Neuronal stem cell (in vitro differentiated cells): ENCODE measurements at regions not wholly inside any gene's neighbourhood (a gene's known extent, or its start where the extent isn't known, plus 50 kb on each side); places are given as distances from the start of the nearest gene placed in this dataset.

Experiments used
- DNase-seq: peaks from one replicate; pipeline ENCODE4 v3.0.0-alpha.2; 2013; ENCODE audit warnings: low spot score
- H2AFZ ChIP-seq: one replicate; pipeline ENCODE4 v1.6.1; 2013; ENCODE audit warnings: mild to moderate bottlenecking, low read length, inconsistent platforms
- H2AK5ac ChIP-seq: 2 replicates; pipeline ENCODE4 v1.6.1; 2013; ENCODE audit warnings: low read depth, mild to moderate bottlenecking, inconsistent platforms, low read length, moderate library complexity, mixed read lengths
- H2BK120ac ChIP-seq: 2 replicates; pipeline ENCODE4 v1.6.1; 2013; ENCODE audit warnings: low read depth, mild to moderate bottlenecking, inconsistent platforms, low read length, moderate library complexity, mixed read lengths
- H2BK12ac ChIP-seq: one replicate; pipeline ENCODE4 v1.6.1; 2013; ENCODE audit warnings: low read length, inconsistent platforms
- H2BK15ac ChIP-seq: 2 replicates; pipeline ENCODE4 v1.6.1; 2013; ENCODE audit warnings: mild to moderate bottlenecking, low read length, inconsistent platforms, mixed read lengths
- H2BK5ac ChIP-seq: one replicate; pipeline ENCODE4 v1.6.1; 2013; ENCODE audit warnings: inconsistent platforms, mild to moderate bottlenecking, low read length, moderate library complexity
- H3K14ac ChIP-seq: one replicate; pipeline ENCODE4 v1.6.1; 2013; ENCODE audit warnings: low read length, inconsistent platforms
- H3K18ac ChIP-seq: 2 replicates; pipeline ENCODE4 v1.6.1; 2013; ENCODE audit warnings: low read length, inconsistent platforms
- H3K23ac ChIP-seq: 2 replicates; pipeline ENCODE4 v1.6.1; 2013; ENCODE audit warnings: low read depth, mild to moderate bottlenecking, mixed read lengths, low read length, inconsistent platforms; ENCODE audit not compliant: poor library complexity
- H3K27ac ChIP-seq: replicated peaks from 3 replicates; pipeline ENCODE4 v1.5.1; 2013; ENCODE audit warnings: low read length, inconsistent platforms
- H3K27me3 ChIP-seq, 3 experiments: 2 replicates each; pipeline ENCODE4 v1.6.1; 2013; ENCODE audit warnings: low read length in 3 of 3, mild to moderate bottlenecking in 2 of 3, inconsistent platforms in 1 of 3, low read depth in 1 of 3, mixed read lengths in 1 of 3, moderate library complexity in 1 of 3; ENCODE audit not compliant: control insufficient read depth in 3 of 3, insufficient read depth in 3 of 3
- H3K36me3 ChIP-seq, 2 donors: replicated peaks in 1 of 2; 2 replicates each; pipeline ENCODE4 v1.6.1; 2013; ENCODE audit warnings: low read length in 2 of 2; ENCODE audit not compliant: control insufficient read depth in 2 of 2, insufficient read depth in 2 of 2
- H3K4ac ChIP-seq: 2 replicates; pipeline ENCODE4 v1.6.1; 2013; ENCODE audit warnings: inconsistent platforms, mild to moderate bottlenecking, low read length, moderate library complexity
- H3K4me1 ChIP-seq, 2 donors: 1 replicate in 1 of 2; 2 replicates in 1 of 2; pipeline ENCODE4 v1.6.1; 2013; ENCODE audit warnings: low read length in 2 of 2, low read depth in 1 of 2; ENCODE audit not compliant: control insufficient read depth in 2 of 2, insufficient read depth in 1 of 2
- H3K4me2 ChIP-seq: one replicate; pipeline ENCODE4 v1.6.1; 2013; ENCODE audit warnings: mild to moderate bottlenecking, low read length, inconsistent platforms; ENCODE audit not compliant: insufficient read depth, poor library complexity, severe bottlenecking
- H3K4me3 ChIP-seq, 2 donors: 2 replicates each; pipeline ENCODE4 v1.5.1; 2013; ENCODE audit warnings: low read length in 2 of 2, mild to moderate bottlenecking in 2 of 2, inconsistent platforms in 1 of 2, moderate library complexity in 1 of 2
- H3K79me1 ChIP-seq: one replicate; pipeline ENCODE4 v1.6.1; 2013; ENCODE audit warnings: low read depth, mild to moderate bottlenecking, inconsistent platforms, low read length, moderate library complexity
- H3K9ac ChIP-seq: one replicate; pipeline ENCODE4 v1.6.1; 2013; ENCODE audit warnings: mild to moderate bottlenecking, low read depth, low read length, inconsistent platforms; ENCODE audit not compliant: poor library complexity
- H3K9me3 ChIP-seq, 2 donors: replicated peaks in 1 of 2; 2 replicates each; pipeline versions ENCODE3 to v1.6.1; 2013; ENCODE audit warnings: low read length in 2 of 2, mild to moderate bottlenecking in 2 of 2, inconsistent platforms in 1 of 2, low read depth in 1 of 2, mixed read lengths in 1 of 2, moderate library complexity in 1 of 2; ENCODE audit not compliant: control insufficient read depth in 2 of 2, insufficient read depth in 1 of 2
- H4K8ac ChIP-seq: one replicate; pipeline ENCODE4 v1.6.1; 2013; ENCODE audit warnings: low read depth, mild to moderate bottlenecking, inconsistent platforms, low read length, moderate library complexity
- H4K91ac ChIP-seq: one replicate; pipeline ENCODE4 v1.6.1; 2013; ENCODE audit warnings: low read length, low read depth, mild to moderate bottlenecking, inconsistent platforms; ENCODE audit not compliant: poor library complexity
- WGBS, 2 donors: extraction: QIAGEN DNeasy Blood & Tissue Kit; methylation state at CpG; one replicate each; pipeline ENCODE4 v1.1.7; 2013; ENCODE audit warnings: missing lambda C conversion rate in 2 of 2, mixed read lengths in 1 of 2; ENCODE audit not compliant: insufficient read length in 2 of 2, insufficient replicate concordance in 1 of 2; ENCODE audit errors: extremely low coverage in 2 of 2; 5-methylcytosine and 5-hydroxymethylcytosine counted together

DNA sequence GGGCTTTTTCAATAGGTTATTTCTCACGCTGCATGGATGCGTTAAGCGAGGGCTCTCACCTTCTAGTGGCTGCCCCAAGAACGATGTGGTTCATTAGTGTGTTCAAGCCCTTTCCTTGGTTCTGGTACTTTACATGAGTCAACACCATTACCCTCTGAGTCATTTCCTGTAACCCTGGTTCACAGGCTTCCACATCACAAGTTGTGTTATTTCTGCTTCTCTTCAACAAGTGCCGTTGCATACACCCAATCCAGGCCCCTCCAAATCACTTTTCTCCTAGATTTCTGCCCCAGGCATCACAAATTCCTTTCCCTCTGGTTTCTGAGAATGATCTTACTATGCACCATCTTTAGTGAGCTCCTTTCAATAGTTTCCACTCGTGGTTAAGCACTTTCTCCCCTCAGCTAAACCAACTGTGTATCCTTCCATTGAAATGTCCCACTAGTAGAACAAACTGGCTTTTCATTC is 69.5 kb upstream of the RAD23B start:
- H2BK5ac ChIP-seq, result no peak overlapping the region
- H3K23ac ChIP-seq, result no peak overlapping the region
- H4K8ac ChIP-seq, result no peak overlapping the region
- no peak overlapping the region for H3K4me2 ChIP-seq
- no peaks in the 10 kb centered on the region for H3K79me1 ChIP-seq
- no peaks in the 10 kb centered on the region for H3K4me1 ChIP-seq
- H3K4ac ChIP-seq, result no peak overlapping the region
- no peaks in the 10 kb centered on the region for H3K36me3 ChIP-seq
- no peaks in the 10 kb centered on the region for H3K27me3 ChIP-seq
- no peak overlapping the region for H2BK12ac ChIP-seq
- H3K9me3 ChIP-seq, result no peaks in the 10 kb centered on the region
- H2AFZ ChIP-seq, result no peak overlapping the region
- no peak overlapping the region for H3K9ac ChIP-seq
- WGBS, 2 donors, result no CpG with 5 or more reads among the region's 6 CpGs
- no peak overlapping the region for H2BK120ac ChIP-seq
- H3K14ac ChIP-seq, result no peak overlapping the region
- H3K4me3 ChIP-seq, result no peak overlapping the region
- no peak overlapping the region for H4K91ac ChIP-seq
- H2AK5ac ChIP-seq, result no peak overlapping the region
- no peak for DNase-seq
- H3K18ac ChIP-seq, result no peak overlapping the region
- H3K27ac ChIP-seq, result no peak overlapping the region
- H2BK15ac ChIP-seq, result no peak overlapping the region

DNA sequence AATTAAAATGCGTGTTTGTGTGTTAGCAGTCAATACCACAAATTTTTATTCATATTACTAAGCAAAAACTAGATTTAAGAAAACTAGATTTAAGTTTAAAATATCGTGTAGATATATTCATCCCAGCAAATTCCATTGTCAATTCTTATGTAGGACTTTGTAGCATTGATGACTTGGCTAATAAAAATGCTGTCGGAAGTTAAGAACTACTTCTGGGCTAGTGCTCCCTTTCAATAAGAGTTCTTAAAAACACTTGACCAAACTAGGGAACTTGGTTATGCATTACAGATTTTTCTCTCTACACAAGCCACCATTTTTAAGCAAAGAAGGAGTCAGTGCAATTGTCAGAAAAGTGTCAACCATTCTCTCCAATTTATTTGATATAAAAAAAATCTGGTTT is 68.7 kb upstream of the RAD23B start:
- H3K79me1 ChIP-seq, result no peaks in the 10 kb centered on the region
- H4K8ac ChIP-seq, result no peak overlapping the region
- no peak overlapping the region for H3K4me3 ChIP-seq
- no peak for DNase-seq
- H2AFZ ChIP-seq, result no peak overlapping the region
- no peaks in the 10 kb centered on the region for H3K4me1 ChIP-seq
- H3K4me2 ChIP-seq, result no peak overlapping the region
- H3K4ac ChIP-seq, result no peak overlapping the region
- H3K18ac ChIP-seq, result no peak overlapping the region
- H3K27me3 ChIP-seq, result no peaks in the 10 kb centered on the region
- no peaks in the 10 kb centered on the region for H3K36me3 ChIP-seq
- H3K9me3 ChIP-seq, result no peaks in the 10 kb centered on the region
- no peak overlapping the region for H3K23ac ChIP-seq
- no peak overlapping the region for H2BK15ac ChIP-seq
- no peak overlapping the region for H3K14ac ChIP-seq
- H2BK5ac ChIP-seq, result no peak overlapping the region
- no peak overlapping the region for H3K27ac ChIP-seq
- H2BK120ac ChIP-seq, result no peak overlapping the region
- no peak overlapping the region for H2BK12ac ChIP-seq
- no peak overlapping the region for H4K91ac ChIP-seq
- H3K9ac ChIP-seq, result no peak overlapping the region
- WGBS, 2 donors, result no CpG with 5 or more reads among the region's 3 CpGs
- H2AK5ac ChIP-seq, result no peak overlapping the region

- H4K8ac ChIP-seq, result no peak overlapping the region
- no peak overlapping the region for H4K91ac ChIP-seq
- H3K23ac ChIP-seq, result no peak overlapping the region
- no peak overlapping the region for H3K14ac ChIP-seq
- no peak overlapping the region for H3K9ac ChIP-seq
- no peak overlapping the region for H2BK12ac ChIP-seq
- H3K4me1 ChIP-seq, result no peaks in the 10 kb centered on the region
- H2AFZ ChIP-seq, result no peak overlapping the region
- H2BK5ac ChIP-seq, result no peak overlapping the region
- DNase-seq, result no peak
- no peak overlapping the region for H2BK15ac ChIP-seq
- no peak overlapping the region for H3K4ac ChIP-seq
- H3K79me1 ChIP-seq, result no peaks in the 10 kb centered on the region
- no peaks in the 10 kb centered on the region for H3K27me3 ChIP-seq
- no peak overlapping the region for H2AK5ac ChIP-seq
- H3K4me3 ChIP-seq, result no peak overlapping the region
- no CpG with 5 or more reads among the region's 2 CpGs for WGBS, 2 donors
- H2BK120ac ChIP-seq, result no peak overlapping the region
- no peaks in the 10 kb centered on the region for H3K9me3 ChIP-seq
- H3K18ac ChIP-seq, result no peak overlapping the region
- no peak overlapping the region for H3K27ac ChIP-seq
- no peak overlapping the region for H3K4me2 ChIP-seq
- H3K36me3 ChIP-seq, result no peaks in the 10 kb centered on the region
Observed at GRCh38 chr9:107214915-107215314, 68.2 kb upstream of the RAD23B start.

DNA sequence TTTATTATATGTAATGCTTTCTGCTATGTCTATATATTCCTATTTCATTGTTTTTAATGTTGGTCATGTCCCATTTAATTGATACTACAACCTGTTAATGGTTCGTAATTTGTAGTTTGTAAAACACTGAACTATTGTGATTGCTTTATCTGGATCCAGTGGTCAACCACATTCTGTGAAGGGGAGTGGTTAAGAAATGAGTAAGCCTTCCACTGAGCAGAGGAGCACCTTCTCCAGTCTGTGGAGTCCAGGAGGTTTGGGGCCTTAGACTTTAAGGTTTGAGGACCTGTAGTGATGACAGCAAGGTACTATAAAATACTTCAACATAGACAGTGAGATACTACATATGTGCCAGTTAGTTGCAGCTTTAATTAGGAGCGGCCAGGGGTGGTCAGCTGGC is 67.7 kb upstream of the RAD23B start:
- H3K79me1 ChIP-seq, result no peaks in the 10 kb centered on the region
- H3K14ac ChIP-seq, result no peak overlapping the region
- H2BK15ac ChIP-seq, result no peak overlapping the region
- no peak overlapping the region for H3K18ac ChIP-seq
- H3K9me3 ChIP-seq, result no peaks in the 10 kb centered on the region
- no peaks in the 10 kb centered on the region for H3K4me1 ChIP-seq
- no peak overlapping the region for H3K9ac ChIP-seq
- no peak overlapping the region for H4K91ac ChIP-seq
- H3K4ac ChIP-seq, result no peak overlapping the region
- no peak overlapping the region for H4K8ac ChIP-seq
- no peak overlapping the region for H3K4me3 ChIP-seq
- H2BK5ac ChIP-seq, result no peak overlapping the region
- H2BK12ac ChIP-seq, result no peak overlapping the region
- no peak overlapping the region for H3K4me2 ChIP-seq
- H2AK5ac ChIP-seq, result no peak overlapping the region
- H2BK120ac ChIP-seq, result no peak overlapping the region
- no peaks in the 10 kb centered on the region for H3K27me3 ChIP-seq
- no CpG with 5 or more reads among the region's 2 CpGs for WGBS, 2 donors
- no peak overlapping the region for H3K27ac ChIP-seq
- no peaks in the 10 kb centered on the region for H3K36me3 ChIP-seq
- no peak overlapping the region for H2AFZ ChIP-seq
- DNase-seq, result no peak
- no peak overlapping the region for H3K23ac ChIP-seq
